DMS 273 (cell line): ENCODE measurements at regions not wholly inside any gene's neighbourhood (a gene's known extent, or its start where the extent isn't known, plus 50 kb on each side); places are given as distances from the start of the nearest gene placed in this dataset.

Experiments
- DNase-seq: peaks from one replicate; lab custom pipeline; 2025; ENCODE audit not compliant: unreplicated experiment; lab: John Stamatoyannopoulos, UW

GRCh38 chr5:141800617-141801016 lies 77.6 kb downstream of the PCDH1 start:
- no peak for DNase-seq

GRCh38 chr5:141799507-141800167 lies 78.6 kb downstream of the PCDH1 start:
- no peak for DNase-seq

- peak; percentile 29 for DNase-seq
Observed at GRCh38 chr5:141797425-141797824, 80.8 kb downstream of the PCDH1 start.

- no peak for DNase-seq
Observed at GRCh38 chr5:141795421-141795820, 82.8 kb downstream of the PCDH1 start.

- DNase-seq: no peak
Observed at GRCh38 chr5:141793881-141794280, 84.3 kb downstream of the PCDH1 start.

GRCh38 chr5:141793403-141793802 lies 84.8 kb downstream of the PCDH1 start:
- DNase-seq: no peak

GRCh38 chr5:141790630-141791029 lies 87.6 kb downstream of the PCDH1 start:
- DNase-seq: no peak

- DNase-seq: no peak
Observed at GRCh38 chr5:141789330-141789729, 88.9 kb downstream of the PCDH1 start.

GRCh38 chr5:141788296-141788970 lies 89.8 kb downstream of the PCDH1 start:
- no peak for DNase-seq

GRCh38 chr5:141787376-141787775 lies 90.8 kb downstream of the PCDH1 start:
- DNase-seq: peak; percentile 19

- no peak for DNase-seq
Observed at GRCh38 chr5:141786700-141787099, 91.5 kb downstream of the PCDH1 start.

GRCh38 chr5:141785711-141786110 lies 92.5 kb downstream of the PCDH1 start:
- no peak for DNase-seq

GRCh38 chr5:141785135-141785534 lies 93.1 kb downstream of the PCDH1 start:
- DNase-seq: no peak

- no peak for DNase-seq
Observed at GRCh38 chr5:141784529-141784928, 93.7 kb downstream of the PCDH1 start.

GRCh38 chr5:141783947-141784296 lies 94.3 kb downstream of the PCDH1 start:
- DNase-seq: no peak

GRCh38 chr5:141783005-141783946 lies 94.9 kb downstream of the PCDH1 start:
- peak; percentile 40 for DNase-seq

GRCh38 chr5:141781910-141782309 lies 96.3 kb downstream of the PCDH1 start:
- no peak for DNase-seq

GRCh38 chr5:141780952-141781781 lies 97.0 kb downstream of the PCDH1 start:
- DNase-seq: no peak

- no peak for DNase-seq
Observed at GRCh38 chr5:141780240-141780951, 97.8 kb downstream of the PCDH1 start.

- DNase-seq: peak; percentile 61
Observed at GRCh38 chr5:141779503-141779973, 97.5 kb upstream of the ARAP3 start.
